RWPE1 (cell line): ENCODE measurements at regions not wholly inside any gene's neighbourhood (a gene's known extent, or its start where the extent isn't known, plus 50 kb on each side); places are given as distances from the start of the nearest gene placed in this dataset.
"Not testable (repeated sequence)": the region's sequence is repeated elsewhere in the genome, so short reads cannot be mapped to it uniquely, and the experiment has no call there.

Experiments used
- CTCF ChIA-PET: fragments of 350-600 bp; sonication (Branson Sonifier 250); formaldehyde crosslinking; extraction: SDS; loops from one replicate; lab custom pipeline; 2021; lab: Yijun Ruan, JAX
- POLR2A ChIA-PET: fragments of 400-600 bp; formaldehyde crosslinking; extraction: SDS; loops from one replicate; lab custom pipeline; 2020; ENCODE audit warnings: antibody characterized with exemption; ENCODE audit not compliant: low non-redundant PET; lab: Yijun Ruan, JAX
- DNase-seq: peaks from one replicate; pipeline ENCODE4 v3.0.0; 2012; ENCODE audit warnings: low spot score
- H3K27ac ChIP-seq: fragments of 450-650 bp; 2 replicates; pipeline ENCODE4 v1.5.1; 2017
- TF ChIP-seq, protein P1 (sequence below): fragments of 450-650 bp; conservative IDR thresholded peaks from 2 replicates; pipeline ENCODE4 v1.5.1; 2017; ENCODE audit warnings: low read depth, mild to moderate bottlenecking

DNA sequence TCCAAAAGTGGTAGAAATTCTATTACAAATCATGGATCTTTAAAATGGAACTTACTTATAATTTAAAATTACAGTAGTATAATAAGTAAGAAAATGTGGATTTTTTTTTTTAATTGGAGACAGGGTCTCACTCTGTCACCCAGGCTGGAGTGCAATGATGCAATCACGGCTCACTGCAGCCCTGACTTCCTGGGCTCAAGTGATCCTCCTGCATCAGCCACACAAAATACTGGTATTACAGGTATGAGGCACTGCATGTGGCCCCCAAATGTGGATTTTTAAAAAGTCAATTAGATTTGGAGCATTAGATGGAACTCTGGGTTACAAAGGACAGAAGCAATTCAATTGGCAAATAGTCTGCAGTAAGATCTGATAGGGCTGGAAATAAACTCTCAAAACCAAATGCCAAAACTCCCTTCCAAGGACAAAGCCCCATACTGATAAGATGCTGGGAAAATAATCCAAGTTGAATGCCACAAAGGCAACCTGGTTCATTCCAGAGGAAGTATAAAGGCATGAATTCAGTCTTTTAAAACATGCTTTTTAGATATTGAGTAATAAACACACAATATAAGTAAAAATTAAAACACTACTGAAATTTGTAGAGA is 294.2 kb downstream of the ZNF248 start:
- CTCF ChIA-PET: no interaction called here
- TF ChIP-seq, protein P1, sequence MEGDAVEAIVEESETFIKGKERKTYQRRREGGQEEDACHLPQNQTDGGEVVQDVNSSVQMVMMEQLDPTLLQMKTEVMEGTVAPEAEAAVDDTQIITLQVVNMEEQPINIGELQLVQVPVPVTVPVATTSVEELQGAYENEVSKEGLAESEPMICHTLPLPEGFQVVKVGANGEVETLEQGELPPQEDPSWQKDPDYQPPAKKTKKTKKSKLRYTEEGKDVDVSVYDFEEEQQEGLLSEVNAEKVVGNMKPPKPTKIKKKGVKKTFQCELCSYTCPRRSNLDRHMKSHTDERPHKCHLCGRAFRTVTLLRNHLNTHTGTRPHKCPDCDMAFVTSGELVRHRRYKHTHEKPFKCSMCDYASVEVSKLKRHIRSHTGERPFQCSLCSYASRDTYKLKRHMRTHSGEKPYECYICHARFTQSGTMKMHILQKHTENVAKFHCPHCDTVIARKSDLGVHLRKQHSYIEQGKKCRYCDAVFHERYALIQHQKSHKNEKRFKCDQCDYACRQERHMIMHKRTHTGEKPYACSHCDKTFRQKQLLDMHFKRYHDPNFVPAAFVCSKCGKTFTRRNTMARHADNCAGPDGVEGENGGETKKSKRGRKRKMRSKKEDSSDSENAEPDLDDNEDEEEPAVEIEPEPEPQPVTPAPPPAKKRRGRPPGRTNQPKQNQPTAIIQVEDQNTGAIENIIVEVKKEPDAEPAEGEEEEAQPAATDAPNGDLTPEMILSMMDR: no peak
- no peak overlapping the region for H3K27ac ChIP-seq
- DNase-seq: no peak
- POLR2A ChIA-PET: no interaction called here

DNA sequence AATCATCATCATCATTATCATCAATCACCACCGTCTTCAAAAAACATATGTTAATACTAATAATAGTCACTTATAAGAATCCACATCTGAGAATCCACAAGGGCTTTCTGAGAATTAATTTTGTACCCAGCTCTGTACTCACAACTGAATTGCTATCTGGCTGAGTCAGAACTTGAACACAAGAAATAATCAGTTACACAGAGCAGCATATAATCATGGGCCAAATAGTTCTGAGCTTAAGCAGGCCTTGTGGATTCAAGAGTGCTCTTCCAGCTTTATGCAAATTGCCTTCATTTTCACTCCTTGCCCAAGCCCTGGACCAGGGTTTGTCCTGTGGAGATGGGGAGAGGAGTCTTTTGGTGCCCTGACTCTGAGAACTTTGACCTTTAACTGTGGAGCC is 304.5 kb downstream of the ZNF248 start:
- ChIA-PET POLR2A (no interaction called here), CTCF (interaction anchor here (0.6 kb wide), 1 partner anchor 720 kb away, joined by 5 read pairs; no protein-coding TSS in a partner anchor)
- no peak overlapping the region for H3K27ac ChIP-seq
- DNase-seq: no peak
- TF ChIP-seq, protein P1: no peak

DNA sequence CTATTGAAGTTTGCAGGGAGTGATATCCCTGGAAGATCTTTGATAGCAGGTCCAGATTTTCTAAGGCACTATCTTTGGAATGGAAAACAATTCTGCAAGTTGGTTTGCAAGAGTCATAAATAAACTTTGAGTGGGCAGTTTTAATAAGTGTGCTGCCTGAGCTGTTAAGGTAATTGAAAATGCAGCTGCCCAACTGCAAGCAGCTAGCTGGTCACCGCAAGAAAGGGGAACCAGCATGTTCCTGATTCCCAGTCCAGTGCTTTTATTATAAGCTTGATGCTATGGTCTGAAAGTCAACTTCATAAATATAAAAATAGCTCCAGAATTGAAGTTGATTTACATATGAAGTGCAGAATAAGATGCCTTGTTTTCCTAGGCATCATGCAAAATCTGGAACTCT is 308.4 kb downstream of the ZNF248 start:
- TF ChIP-seq, protein P1: no peak
- no peak overlapping the region for H3K27ac ChIP-seq
- CTCF ChIA-PET: interaction anchor here (0.6 kb wide), 1 partner anchor 15 kb away, joined by 5 read pairs; no protein-coding TSS in a partner anchor
- POLR2A ChIA-PET: no interaction called here
- DNase-seq: no peak

DNA sequence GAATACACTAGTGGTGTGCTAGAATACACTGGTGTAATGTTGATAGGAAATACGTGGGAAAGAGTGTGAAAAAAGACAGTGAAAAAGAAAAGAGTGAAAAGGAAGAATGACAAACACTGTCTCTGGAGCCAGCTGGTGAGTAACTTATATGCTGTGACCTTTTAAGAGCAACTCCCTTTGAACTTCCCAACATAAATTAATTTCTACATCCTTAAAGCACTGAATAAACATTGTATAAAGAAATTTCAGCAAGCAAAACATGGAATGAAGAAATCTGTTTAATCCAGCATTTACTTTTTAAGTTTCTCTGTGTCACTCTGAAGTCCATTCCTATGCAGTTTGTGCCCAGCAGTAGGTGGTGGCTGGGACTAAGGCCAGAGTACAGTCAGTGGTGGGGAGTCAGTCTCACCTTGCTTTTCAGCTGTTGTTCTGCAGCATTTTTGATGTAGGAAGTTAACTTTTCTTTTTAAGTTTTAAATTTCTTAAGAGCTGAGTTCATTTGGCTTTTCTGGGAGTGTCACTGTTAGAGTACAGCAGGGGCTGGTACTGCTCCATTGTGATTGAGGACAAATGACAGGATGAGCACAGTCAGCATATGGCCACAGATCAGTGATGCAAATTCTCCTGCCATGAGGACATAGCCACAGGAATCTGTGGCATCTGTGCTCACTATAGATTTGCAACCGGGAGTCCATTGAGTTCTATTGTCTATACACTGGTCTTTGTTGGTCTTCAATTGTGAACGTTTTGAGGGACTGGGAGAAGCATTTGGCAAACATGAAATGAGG is 321.8 kb downstream of the ZNF248 start:
- CTCF ChIA-PET: no interaction called here

DNA sequence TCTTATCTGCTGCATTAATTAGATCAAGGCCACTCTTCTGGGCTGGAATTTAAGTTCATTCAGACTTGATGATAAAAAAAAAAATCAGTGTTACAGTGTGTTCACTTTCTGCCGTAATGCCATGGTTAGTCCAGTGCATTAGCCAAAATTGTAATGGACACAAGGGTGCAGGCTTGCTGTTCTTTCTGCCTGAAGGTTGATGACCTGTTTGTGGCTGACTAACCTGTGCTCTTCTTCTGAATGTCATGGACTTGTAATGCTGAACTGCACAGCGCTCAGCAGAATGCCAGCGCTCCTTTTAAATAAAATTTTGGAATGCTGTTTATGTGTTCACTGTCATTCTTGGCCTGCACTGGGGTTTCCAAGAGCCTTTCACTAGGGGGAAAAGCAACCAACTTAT is 323.2 kb downstream of the ZNF248 start:
- no peak for DNase-seq
- ChIA-PET CTCF (no interaction called here), POLR2A (no interaction called here)
- TF ChIP-seq, protein P1: no peak
- no peak overlapping the region for H3K27ac ChIP-seq

More for the DNA sequence above, 321.8 kb downstream of the ZNF248 start:
- no peak for DNase-seq
- TF ChIP-seq, protein P1: no peak
- POLR2A ChIA-PET: no interaction called here
- H3K27ac ChIP-seq: no peak overlapping the region

DNA sequence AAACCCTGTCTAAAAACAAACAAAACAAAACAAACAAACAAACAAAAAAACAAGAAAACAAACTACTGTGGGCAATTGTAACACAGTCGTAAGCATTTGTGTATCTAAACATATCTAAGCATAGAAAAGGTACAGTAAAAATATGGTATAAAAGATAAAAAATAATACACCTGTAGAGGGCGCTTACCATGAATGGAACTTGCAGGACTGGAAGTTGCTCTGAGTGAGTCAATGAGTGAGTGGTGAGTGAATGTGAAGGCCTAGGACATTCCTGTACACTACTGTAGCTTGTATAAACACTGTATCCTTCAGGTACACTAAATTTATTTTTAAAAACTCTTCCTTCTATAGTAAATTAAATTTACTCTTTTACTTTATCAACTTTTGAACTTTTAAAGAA is 332.0 kb downstream of the ZNF248 start:
- DNase-seq: not testable (repeated sequence)

More for the DNA sequence above, 332.0 kb downstream of the ZNF248 start:
- POLR2A ChIA-PET, CTCF ChIA-PET, H3K27ac ChIP-seq: not testable (repeated sequence)
- TF ChIP-seq, protein P1: peak; percentile 31
